HCT116 (cell line): ENCODE measurements at regions not wholly inside any gene's neighbourhood (a gene's known extent, or its start where the extent isn't known, plus 50 kb on each side); places are given as distances from the start of the nearest gene placed in this dataset.

Experiments used
- EZH2 ChIP-seq: fragments of 200-600 bp; sonication (generic); IDR thresholded peaks from 2 replicates; pipeline ENCODE4 v1.6.1; 2017; ENCODE audit warnings: antibody characterized with exemption, mixed run types
- EZH2phosphoT487 ChIP-seq: fragments of 200-600 bp; IDR thresholded peaks from 2 replicates; pipeline ENCODE4 v1.6.1; 2018; ENCODE audit warnings: antibody characterized with exemption, borderline replicate concordance

DNA sequence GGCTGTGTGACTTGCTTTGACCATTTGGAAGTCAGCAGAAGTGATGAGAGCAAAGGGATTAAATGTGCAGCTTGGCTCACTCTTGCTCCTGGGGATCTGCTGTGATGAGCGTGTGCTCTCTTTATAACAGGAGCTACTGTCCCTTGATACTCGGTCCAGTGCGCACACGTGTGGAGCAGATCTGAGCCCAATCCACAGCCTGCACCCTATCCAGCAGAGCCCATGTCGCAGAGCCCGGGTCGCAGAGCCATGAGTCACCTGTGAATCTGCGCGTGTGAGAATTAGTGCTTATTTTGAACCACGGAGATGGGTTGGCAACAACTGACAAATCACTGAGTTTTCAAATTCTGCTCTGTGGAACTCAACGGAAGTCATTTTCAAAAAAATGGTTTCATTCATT lies 291.0 kb upstream of the SULF2 start:
- TF ChIP-seq EZH2phosphoT487 (no peak), EZH2 (no peak)
